ENCODE measurements at regions not wholly inside any gene's neighbourhood (a gene's known extent, or its start where the extent isn't known, plus 50 kb on each side); places are given as distances from the start of the nearest gene placed in this dataset.

DNA sequence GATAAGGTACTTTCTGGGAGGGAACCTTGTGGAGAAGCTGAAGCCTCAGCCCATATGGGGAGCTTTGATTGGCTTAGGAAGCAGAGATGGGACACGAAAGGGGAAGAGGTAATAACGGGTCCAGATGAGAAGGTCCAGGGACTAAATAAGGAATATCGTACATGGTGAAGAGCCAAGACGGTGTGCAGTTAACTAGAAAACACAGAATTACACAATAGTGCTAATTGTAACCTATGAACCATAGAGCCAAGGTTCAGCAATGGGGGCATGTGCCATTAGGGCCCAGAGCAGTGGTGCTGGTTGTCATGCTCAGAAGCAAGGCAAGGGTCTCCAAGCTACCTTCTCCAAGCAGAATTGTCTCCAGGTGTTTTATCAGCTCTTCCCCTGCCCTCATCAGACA lies 106.1 kb downstream of the IRS2 start:
- TF ChIP-seq, protein P1, sequence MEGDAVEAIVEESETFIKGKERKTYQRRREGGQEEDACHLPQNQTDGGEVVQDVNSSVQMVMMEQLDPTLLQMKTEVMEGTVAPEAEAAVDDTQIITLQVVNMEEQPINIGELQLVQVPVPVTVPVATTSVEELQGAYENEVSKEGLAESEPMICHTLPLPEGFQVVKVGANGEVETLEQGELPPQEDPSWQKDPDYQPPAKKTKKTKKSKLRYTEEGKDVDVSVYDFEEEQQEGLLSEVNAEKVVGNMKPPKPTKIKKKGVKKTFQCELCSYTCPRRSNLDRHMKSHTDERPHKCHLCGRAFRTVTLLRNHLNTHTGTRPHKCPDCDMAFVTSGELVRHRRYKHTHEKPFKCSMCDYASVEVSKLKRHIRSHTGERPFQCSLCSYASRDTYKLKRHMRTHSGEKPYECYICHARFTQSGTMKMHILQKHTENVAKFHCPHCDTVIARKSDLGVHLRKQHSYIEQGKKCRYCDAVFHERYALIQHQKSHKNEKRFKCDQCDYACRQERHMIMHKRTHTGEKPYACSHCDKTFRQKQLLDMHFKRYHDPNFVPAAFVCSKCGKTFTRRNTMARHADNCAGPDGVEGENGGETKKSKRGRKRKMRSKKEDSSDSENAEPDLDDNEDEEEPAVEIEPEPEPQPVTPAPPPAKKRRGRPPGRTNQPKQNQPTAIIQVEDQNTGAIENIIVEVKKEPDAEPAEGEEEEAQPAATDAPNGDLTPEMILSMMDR (IDR thresholded peaks at IDR 0.05) = no peak
- TF ChIP-seq POLR2A (IDR thresholded peaks at IDR 0.05) = no peak
